ENCODE measurements at regions not wholly inside any gene's neighbourhood (a gene's known extent, or its start where the extent isn't known, plus 50 kb on each side); places are given as distances from the start of the nearest gene placed in this dataset.
"Not testable (repeated sequence)": the region's sequence is repeated elsewhere in the genome, so short reads cannot be mapped to it uniquely, and the experiment has no call there.

- TF ChIP-seq POLR2A (IDR thresholded peaks at IDR 0.05; ENCODE audit: extremely low read depth, insufficient read length): not testable (repeated sequence)
- TF ChIP-seq, protein P1, sequence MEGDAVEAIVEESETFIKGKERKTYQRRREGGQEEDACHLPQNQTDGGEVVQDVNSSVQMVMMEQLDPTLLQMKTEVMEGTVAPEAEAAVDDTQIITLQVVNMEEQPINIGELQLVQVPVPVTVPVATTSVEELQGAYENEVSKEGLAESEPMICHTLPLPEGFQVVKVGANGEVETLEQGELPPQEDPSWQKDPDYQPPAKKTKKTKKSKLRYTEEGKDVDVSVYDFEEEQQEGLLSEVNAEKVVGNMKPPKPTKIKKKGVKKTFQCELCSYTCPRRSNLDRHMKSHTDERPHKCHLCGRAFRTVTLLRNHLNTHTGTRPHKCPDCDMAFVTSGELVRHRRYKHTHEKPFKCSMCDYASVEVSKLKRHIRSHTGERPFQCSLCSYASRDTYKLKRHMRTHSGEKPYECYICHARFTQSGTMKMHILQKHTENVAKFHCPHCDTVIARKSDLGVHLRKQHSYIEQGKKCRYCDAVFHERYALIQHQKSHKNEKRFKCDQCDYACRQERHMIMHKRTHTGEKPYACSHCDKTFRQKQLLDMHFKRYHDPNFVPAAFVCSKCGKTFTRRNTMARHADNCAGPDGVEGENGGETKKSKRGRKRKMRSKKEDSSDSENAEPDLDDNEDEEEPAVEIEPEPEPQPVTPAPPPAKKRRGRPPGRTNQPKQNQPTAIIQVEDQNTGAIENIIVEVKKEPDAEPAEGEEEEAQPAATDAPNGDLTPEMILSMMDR (IDR thresholded peaks at IDR 0.05; ENCODE audit: low read depth, low read length): not testable (repeated sequence)
Observed at GRCh38 chr6:115589072-115589471, 471.6 kb downstream of the FRK start.

Data from NB4 (cell line).